Esophagus squamous epithelium (tissue), 4 donors: ENCODE measurements at regions not wholly inside any gene's neighbourhood (a gene's known extent, or its start where the extent isn't known, plus 50 kb on each side); places are given as distances from the start of the nearest gene placed in this dataset.

Source experiments
- CTCF ChIP-seq, 6 experiments: fragments of 450-650 bp in 4 of 6; fragments of 200-600 bp in 2 of 6; sonication (generic) in 2 of 6; IDR thresholded peaks; one replicate each; pipeline ENCODE4 v1.5.1; 2016 to 2019; ENCODE audit warnings: antibody characterized with exemption in 6 of 6, mild to moderate bottlenecking in 4 of 6, moderate library complexity in 4 of 6
- POLR2A ChIP-seq, 4 donors: fragments of 450-650 bp; IDR thresholded peaks; one replicate each; pipeline ENCODE4 v1.6.1; 2017; ENCODE audit warnings: antibody characterized with exemption in 4 of 4, mild to moderate bottlenecking in 4 of 4, moderate library complexity in 3 of 4

GRCh38 chr4:66991521-66991920 lies 553.8 kb downstream of the CENPC start:
- TF ChIP-seq CTCF (IDR thresholded peaks at IDR 0.05) (no peak), POLR2A (IDR thresholded peaks at IDR 0.05) (no peak)
